Peyer's patch (tissue), 4 donors: ENCODE measurements at regions not wholly inside any gene's neighbourhood (a gene's known extent, or its start where the extent isn't known, plus 50 kb on each side); places are given as distances from the start of the nearest gene placed in this dataset.

Source experiments
- DNase-seq, 3 donors: peaks; one replicate each; pipeline ENCODE4 v3.0.0-alpha.2; 2017 to 2019
- H3K27ac ChIP-seq, 4 donors: fragments of 200-600 bp; sonication (generic); one replicate each; pipeline ENCODE4 v1.5.1; 2016 to 2019
- H3K27me3 ChIP-seq, 2 donors: fragments of 200-600 bp; sonication (generic); one replicate each; pipeline ENCODE4 v1.5.1; 2019
- H3K36me3 ChIP-seq, 3 donors: fragments of 200-600 bp; sonication (generic); one replicate each; pipeline ENCODE4 v1.5.1; 2016 to 2019
- H3K4me1 ChIP-seq, 4 donors: fragments of 200-600 bp; sonication (generic); one replicate each; pipeline ENCODE4 v1.5.1; 2016 to 2019
- H3K4me3 ChIP-seq, 4 donors: fragments of 200-600 bp; sonication (generic); 1 replicate in 3 of 4; 2 replicates in 1 of 4; pipeline ENCODE4 v1.5.1; 2016 to 2019; ENCODE audit warnings: mild to moderate bottlenecking in 1 of 4
- H3K9me3 ChIP-seq, 4 donors: fragments of 200-600 bp; sonication (generic); one replicate each; pipeline ENCODE4 v1.5.1; 2016 to 2019; ENCODE audit warnings: mild to moderate bottlenecking in 1 of 4
- POLR2A ChIP-seq, 2 donors: fragments of 450-650 bp; IDR thresholded peaks; one replicate each; pipeline ENCODE4 v1.5.1; 2017; ENCODE audit warnings: antibody characterized with exemption in 2 of 2, mild to moderate bottlenecking in 2 of 2, moderate library complexity in 2 of 2
- TF ChIP-seq, protein P1 (sequence below), 6 experiments: fragments of 450-650 bp in 4 of 6; fragments of 200-600 bp in 2 of 6; sonication (generic) in 1 of 6; IDR thresholded peaks; one replicate each; pipeline ENCODE4 v1.5.1; 2017 to 2019; ENCODE audit warnings: antibody characterized with exemption in 6 of 6, mild to moderate bottlenecking in 3 of 6, moderate library complexity in 1 of 6

GRCh38 chrX:13493659-13494058 is 75.7 kb upstream of the EGFL6 start:
- no peaks in the 10 kb centered on the region for H3K9me3 ChIP-seq
- H3K36me3 ChIP-seq: no peaks in the 10 kb centered on the region
- DNase-seq: no peak
- no peaks in the 10 kb centered on the region for H3K27me3 ChIP-seq
- H3K27ac ChIP-seq: no peak overlapping the region
- no peak overlapping the region for H3K4me3 ChIP-seq
- TF ChIP-seq, protein P1, sequence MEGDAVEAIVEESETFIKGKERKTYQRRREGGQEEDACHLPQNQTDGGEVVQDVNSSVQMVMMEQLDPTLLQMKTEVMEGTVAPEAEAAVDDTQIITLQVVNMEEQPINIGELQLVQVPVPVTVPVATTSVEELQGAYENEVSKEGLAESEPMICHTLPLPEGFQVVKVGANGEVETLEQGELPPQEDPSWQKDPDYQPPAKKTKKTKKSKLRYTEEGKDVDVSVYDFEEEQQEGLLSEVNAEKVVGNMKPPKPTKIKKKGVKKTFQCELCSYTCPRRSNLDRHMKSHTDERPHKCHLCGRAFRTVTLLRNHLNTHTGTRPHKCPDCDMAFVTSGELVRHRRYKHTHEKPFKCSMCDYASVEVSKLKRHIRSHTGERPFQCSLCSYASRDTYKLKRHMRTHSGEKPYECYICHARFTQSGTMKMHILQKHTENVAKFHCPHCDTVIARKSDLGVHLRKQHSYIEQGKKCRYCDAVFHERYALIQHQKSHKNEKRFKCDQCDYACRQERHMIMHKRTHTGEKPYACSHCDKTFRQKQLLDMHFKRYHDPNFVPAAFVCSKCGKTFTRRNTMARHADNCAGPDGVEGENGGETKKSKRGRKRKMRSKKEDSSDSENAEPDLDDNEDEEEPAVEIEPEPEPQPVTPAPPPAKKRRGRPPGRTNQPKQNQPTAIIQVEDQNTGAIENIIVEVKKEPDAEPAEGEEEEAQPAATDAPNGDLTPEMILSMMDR (IDR thresholded peaks at IDR 0.05): no peak
- no peak for TF ChIP-seq POLR2A (IDR thresholded peaks at IDR 0.05)
- no peaks in the 10 kb centered on the region for H3K4me1 ChIP-seq

DNA sequence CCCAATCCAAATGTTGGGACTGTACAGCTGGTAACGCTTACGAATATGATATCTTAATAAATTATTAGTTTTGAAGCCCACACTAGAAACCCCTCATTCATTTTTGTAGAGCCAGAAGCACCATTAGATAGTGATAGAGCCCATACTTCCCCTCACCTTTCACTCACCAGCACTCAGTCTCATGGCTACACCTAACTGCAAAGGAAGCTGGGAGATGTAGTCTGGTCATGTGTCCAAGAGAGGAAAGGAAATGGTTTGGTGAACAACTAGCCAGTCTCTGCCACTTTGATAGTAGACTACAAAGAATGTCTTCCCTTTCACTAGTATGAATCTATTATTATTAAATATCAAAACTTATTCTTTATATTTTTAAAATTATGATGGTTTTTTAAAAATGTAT is 77.1 kb upstream of the EGFL6 start:
- no peak for DNase-seq
- no peak overlapping the region for H3K4me3 ChIP-seq
- no peaks in the 10 kb centered on the region for H3K27me3 ChIP-seq
- H3K27ac ChIP-seq: no peak overlapping the region
- H3K36me3 ChIP-seq: no peaks in the 10 kb centered on the region
- no peaks in the 10 kb centered on the region for H3K9me3 ChIP-seq
- peaks cover 0 to 7% (median 1%) of the 10 kb centered on the region in 4 donors for H3K4me1 ChIP-seq
- no peak for TF ChIP-seq POLR2A (IDR thresholded peaks at IDR 0.05)
- TF ChIP-seq, protein P1 (IDR thresholded peaks at IDR 0.05): no peak

GRCh38 chrX:13491061-13491460 is 78.3 kb upstream of the EGFL6 start:
- Histone ChIP-seq H3K27me3 (no peaks in the 10 kb centered on the region), H3K9me3 (no peaks in the 10 kb centered on the region), H3K36me3 (no peaks in the 10 kb centered on the region), H3K4me3 (no peak overlapping the region), H3K27ac (no peak overlapping the region), H3K4me1 (peaks cover 0 to 7% (median 1%) of the 10 kb centered on the region in 4 donors)
- no peak for DNase-seq
- TF ChIP-seq, protein P1 (IDR thresholded peaks at IDR 0.05): no peak
- TF ChIP-seq POLR2A (IDR thresholded peaks at IDR 0.05): no peak

DNA sequence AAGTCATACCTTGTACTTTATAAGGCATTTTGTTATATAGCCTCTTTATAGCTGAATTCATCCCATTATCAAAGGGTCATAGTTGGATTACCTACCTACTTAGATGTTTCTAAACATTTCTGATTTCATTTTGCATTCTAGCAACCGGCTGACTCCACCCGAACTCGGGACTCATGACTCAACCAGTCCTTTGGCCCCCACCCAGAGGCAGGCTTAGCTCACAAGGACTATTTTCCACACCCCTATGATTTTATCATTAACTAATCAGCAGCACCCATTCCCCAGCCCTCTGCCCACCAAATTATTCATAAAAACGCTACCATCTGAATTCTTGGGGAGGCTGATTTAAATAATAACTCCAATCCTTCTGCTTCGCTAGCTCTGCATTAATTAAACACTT is 79.9 kb upstream of the EGFL6 start:
- no peaks in the 10 kb centered on the region for H3K36me3 ChIP-seq
- peak overlapping the region in 1 of 4 donors; percentile 27 for H3K27ac ChIP-seq
- H3K4me1 ChIP-seq: peaks cover 0 to 7% (median 1%) of the 10 kb centered on the region in 4 donors
- no peaks in the 10 kb centered on the region for H3K27me3 ChIP-seq
- no peak overlapping the region for H3K4me3 ChIP-seq
- H3K9me3 ChIP-seq: no peaks in the 10 kb centered on the region
- DNase-seq: peak in 2 of 3 donors; percentile 51 to 75
- TF ChIP-seq, protein P1 (IDR thresholded peaks at IDR 0.05): no peak
- no peak for TF ChIP-seq POLR2A (IDR thresholded peaks at IDR 0.05)

DNA sequence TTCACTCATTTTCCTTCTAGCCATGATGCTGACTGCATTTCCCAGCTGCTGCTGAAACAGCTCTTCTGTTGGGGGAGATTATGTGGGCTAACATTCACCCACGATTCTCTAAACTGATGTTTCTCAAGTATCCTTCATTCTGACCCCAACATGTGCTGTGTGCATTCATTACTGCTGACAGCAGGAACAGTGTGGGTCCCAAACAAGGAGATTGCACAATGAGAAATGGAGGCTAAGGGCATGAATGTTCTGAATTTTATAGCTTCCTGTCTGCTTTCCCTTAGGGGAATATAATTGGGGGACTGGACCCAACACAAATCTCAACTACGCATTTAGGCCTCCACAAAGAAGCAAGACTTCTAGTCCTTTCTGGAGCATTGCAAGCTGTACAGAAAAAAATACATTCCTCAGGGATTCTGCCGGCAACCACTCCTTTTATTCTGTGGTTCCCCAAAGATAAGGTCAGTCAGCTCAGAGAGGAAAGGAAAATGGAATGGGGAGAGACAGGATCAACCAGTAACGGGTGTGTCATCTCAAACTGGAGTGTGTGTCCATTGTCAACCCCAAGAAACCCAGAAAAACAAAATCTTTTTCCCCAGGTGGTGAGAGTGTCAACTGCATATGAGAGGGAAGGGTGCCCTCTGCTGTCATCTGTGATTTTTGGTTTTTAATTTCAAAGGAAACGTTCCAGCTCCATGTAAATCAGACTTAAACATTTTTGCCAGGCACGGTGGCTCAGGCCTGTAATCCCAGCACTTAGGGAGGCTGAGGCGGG is 81.5 kb upstream of the EGFL6 start:
- DNase-seq: peak in 2 of 3 donors; percentile 43 to 63
- H3K9me3 ChIP-seq: no peaks in the 10 kb centered on the region
- no peak overlapping the region for H3K4me3 ChIP-seq
- no peaks in the 10 kb centered on the region for H3K27me3 ChIP-seq
- peaks cover 0 to 7% (median 1%) of the 10 kb centered on the region in 4 donors for H3K4me1 ChIP-seq
- no peaks in the 10 kb centered on the region for H3K36me3 ChIP-seq
- TF ChIP-seq, protein P1 (IDR thresholded peaks at IDR 0.05): peak; percentile 38 to 89 (median 77)
- no peak for TF ChIP-seq POLR2A (IDR thresholded peaks at IDR 0.05)
- H3K27ac ChIP-seq: peak overlapping the region; percentile 46 to 73 (median 66)
